ENCODE measurements at regions not wholly inside any gene's neighbourhood (a gene's known extent, or its start where the extent isn't known, plus 50 kb on each side); places are given as distances from the start of the nearest gene placed in this dataset.

- intact Hi-C loops (cut with micrococcal nuclease) = no loop called here
- H3K4me3 Mint-ChIP-seq = no peak overlapping the region
- H3K4me1 ChIP-seq (ENCODE audit: control insufficient read depth in 2 of 2, insufficient read depth in 2 of 2, low read length in 2 of 2) = peaks cover 0 to 6% of the 10 kb centered on the region in 2 donors
- H3K36me3 ChIP-seq (ENCODE audit: control insufficient read depth in 2 of 3, insufficient read depth in 3 of 3, low read length in 3 of 3) = no peaks in the 10 kb centered on the region
- no peak for DNase-seq
- POLR2A ChIA-PET = no interaction called here
- no peaks in the 10 kb centered on the region for H3K9me3 ChIP-seq (ENCODE audit: control insufficient read depth in 2 of 3, low read length in 3 of 3)
- H3K27me3 Mint-ChIP-seq = peaks cover 0 to 11% (median 3%) of the 10 kb centered on the region in 5 donors
- H3K27ac ChIP-seq (ENCODE audit: low read depth, low read length) = no peak overlapping the region
- no peak overlapping the region for H3K4me3 ChIP-seq (ENCODE audit: low read length)
- no peaks in the 10 kb centered on the region for H3K27me3 ChIP-seq (ENCODE audit: control insufficient read depth in 2 of 2, insufficient read depth in 2 of 2, low read length in 2 of 2)
- peaks cover 9 to 12% (median 11%) of the 10 kb centered on the region in 7 donors for H3K4me1 Mint-ChIP-seq
- no peaks in the 10 kb centered on the region for H3K36me3 Mint-ChIP-seq
- no peaks in the 10 kb centered on the region for H3K9me3 Mint-ChIP-seq
- CTCF ChIA-PET = interaction anchor here (0.7 kb wide), 2 partner anchors 12 to 320 kb away, joined by 3 to 4 read pairs; no protein-coding TSS in a partner anchor
- H3K27ac Mint-ChIP-seq = no peak overlapping the region
- no peak for ATAC-seq
Measured at GRCh38 chr6:25219216-25219916, 59.8 kb upstream of the CARMIL1 start.

- no peaks in the 10 kb centered on the region for H3K27me3 ChIP-seq (ENCODE audit: control insufficient read depth in 2 of 2, insufficient read depth in 2 of 2, low read length in 2 of 2)
- CTCF ChIA-PET = interaction anchor here (0.7 kb wide), 1 partner anchor 11 kb away, joined by 3 read pairs; no protein-coding TSS in a partner anchor
Measured at GRCh38 chr6:25219917-25220278, 59.3 kb upstream of the CARMIL1 start.

GRCh38 chr6:25220857-25221256, 58.3 kb upstream of the CARMIL1 start:
- Histone ChIP-seq H3K4me3 (ENCODE audit: low read length) (no peak overlapping the region), H3K36me3 (ENCODE audit: control insufficient read depth in 2 of 3, insufficient read depth in 3 of 3, low read length in 3 of 3) (no peaks in the 10 kb centered on the region), H3K27ac (ENCODE audit: low read depth, low read length) (no peak overlapping the region), H3K9me3 (ENCODE audit: control insufficient read depth in 2 of 3, low read length in 3 of 3) (no peaks in the 10 kb centered on the region), H3K4me1 (ENCODE audit: control insufficient read depth in 2 of 2, insufficient read depth in 2 of 2, low read length in 2 of 2) (peaks cover 0 to 6% of the 10 kb centered on the region in 2 donors), H3K27me3 (ENCODE audit: control insufficient read depth in 2 of 2, insufficient read depth in 2 of 2, low read length in 2 of 2) (no peaks in the 10 kb centered on the region)
- no peaks in the 10 kb centered on the region for H3K9me3 Mint-ChIP-seq
- POLR2A ChIA-PET = no interaction called here
- no peak overlapping the region for H3K4me3 Mint-ChIP-seq
- ATAC-seq = no peak
- CTCF ChIA-PET = interaction anchor here (0.8 to 1.4 kb wide), 4 partner anchors 269 to 381 kb away, joined by 3 to 5 read pairs (median 4); no protein-coding TSS in a partner anchor
- intact Hi-C loops (cut with micrococcal nuclease) = loop anchor here in 1 of 2 donors (5.0 kb wide), 1 partner anchor 781 kb away; no protein-coding TSS in a partner anchor
- peaks cover 0 to 22% (median 8%) of the 10 kb centered on the region in 5 donors for H3K27me3 Mint-ChIP-seq
- peaks cover 9 to 14% (median 11%) of the 10 kb centered on the region in 7 donors for H3K4me1 Mint-ChIP-seq
- H3K36me3 Mint-ChIP-seq = no peaks in the 10 kb centered on the region
- H3K27ac Mint-ChIP-seq = no peak overlapping the region
- DNase-seq = no peak

More at GRCh38 chr6:25219917-25220278, 59.3 kb upstream of the CARMIL1 start:
- Histone ChIP-seq H3K4me1 (ENCODE audit: control insufficient read depth in 2 of 2, insufficient read depth in 2 of 2, low read length in 2 of 2) (peaks cover 0 to 6% of the 10 kb centered on the region in 2 donors), H3K4me3 (ENCODE audit: low read length) (no peak overlapping the region), H3K36me3 (ENCODE audit: control insufficient read depth in 2 of 3, insufficient read depth in 3 of 3, low read length in 3 of 3) (no peaks in the 10 kb centered on the region), H3K27ac (ENCODE audit: low read depth, low read length) (no peak overlapping the region), H3K9me3 (ENCODE audit: control insufficient read depth in 2 of 3, low read length in 3 of 3) (no peaks in the 10 kb centered on the region)
- no peak overlapping the region for H3K27ac Mint-ChIP-seq
- POLR2A ChIA-PET = no interaction called here
- no peaks in the 10 kb centered on the region for H3K9me3 Mint-ChIP-seq
- peaks cover 0 to 14% (median 3%) of the 10 kb centered on the region in 5 donors for H3K27me3 Mint-ChIP-seq
- intact Hi-C loops (cut with micrococcal nuclease) = loop anchor here in 1 of 2 donors (5.0 kb wide), 1 partner anchor 782 kb away; no protein-coding TSS in a partner anchor
- H3K4me3 Mint-ChIP-seq = no peak overlapping the region
- ATAC-seq (no peak), DNase-seq (no peak)
- no peaks in the 10 kb centered on the region for H3K36me3 Mint-ChIP-seq
- H3K4me1 Mint-ChIP-seq = peaks cover 9 to 14% (median 11%) of the 10 kb centered on the region in 7 donors

- POLR2A ChIA-PET = no interaction called here
Measured at GRCh38 chr6:25222006-25222678, 57.0 kb upstream of the CARMIL1 start.

GRCh38 chr6:25223490-25223991, 55.6 kb upstream of the CARMIL1 start:
- Mint-ChIP-seq H3K9me3 (no peaks in the 10 kb centered on the region), H3K4me1 (peaks cover 9 to 14% (median 11%) of the 10 kb centered on the region in 7 donors), H3K27me3 (peaks cover 0 to 22% (median 8%) of the 10 kb centered on the region in 5 donors), H3K4me3 (peak overlapping the region; percentile 31 to 85 (median 67)), H3K27ac (no peak overlapping the region), H3K36me3 (no peaks in the 10 kb centered on the region)
- Histone ChIP-seq H3K9me3 (ENCODE audit: control insufficient read depth in 2 of 3, low read length in 3 of 3) (no peaks in the 10 kb centered on the region), H3K36me3 (ENCODE audit: control insufficient read depth in 2 of 3, insufficient read depth in 3 of 3, low read length in 3 of 3) (no peaks in the 10 kb centered on the region), H3K27ac (ENCODE audit: low read depth, low read length) (no peak overlapping the region), H3K27me3 (ENCODE audit: control insufficient read depth in 2 of 2, insufficient read depth in 2 of 2, low read length in 2 of 2) (no peaks in the 10 kb centered on the region), H3K4me1 (ENCODE audit: control insufficient read depth in 2 of 2, insufficient read depth in 2 of 2, low read length in 2 of 2) (peaks cover 0 to 6% of the 10 kb centered on the region in 2 donors), H3K4me3 (ENCODE audit: low read length) (peak overlapping the region; percentile 16)
- POLR2A ChIA-PET = no interaction called here
- ATAC-seq (peak; percentile 78), DNase-seq (peak; percentile 32 to 63 (median 58))
- CTCF ChIA-PET = interaction anchor here (0.5 to 2.9 kb wide), 16 partner anchors 10 to 659 kb away, joined by 3 to 19 read pairs (median 4); no protein-coding TSS in a partner anchor
- intact Hi-C loops (cut with micrococcal nuclease) = loop anchor here (1.0 to 5.0 kb wide), 9 partner anchors 42 to 779 kb away; no protein-coding TSS in a partner anchor

More at GRCh38 chr6:25222006-25222678, 57.0 kb upstream of the CARMIL1 start:
- H3K27ac ChIP-seq (ENCODE audit: low read depth, low read length) = no peak overlapping the region
- H3K9me3 ChIP-seq (ENCODE audit: control insufficient read depth in 2 of 3, low read length in 3 of 3) = no peaks in the 10 kb centered on the region
- Mint-ChIP-seq H3K27ac (no peak overlapping the region), H3K4me1 (peaks cover 9 to 14% (median 11%) of the 10 kb centered on the region in 7 donors), H3K4me3 (no peak overlapping the region), H3K27me3 (peaks cover 0 to 22% (median 8%) of the 10 kb centered on the region in 5 donors), H3K9me3 (no peaks in the 10 kb centered on the region), H3K36me3 (no peaks in the 10 kb centered on the region)
- DNase-seq (no peak), ATAC-seq (no peak)
- CTCF ChIA-PET = interaction anchor here (1.3 to 2.9 kb wide), 7 partner anchors 43 to 383 kb away, joined by 3 to 19 read pairs (median 14); no protein-coding TSS in a partner anchor
- H3K4me3 ChIP-seq (ENCODE audit: low read length) = no peak overlapping the region
- no peaks in the 10 kb centered on the region for H3K36me3 ChIP-seq (ENCODE audit: control insufficient read depth in 2 of 3, insufficient read depth in 3 of 3, low read length in 3 of 3)
- no peaks in the 10 kb centered on the region for H3K27me3 ChIP-seq (ENCODE audit: control insufficient read depth in 2 of 2, insufficient read depth in 2 of 2, low read length in 2 of 2)
- intact Hi-C loops (cut with micrococcal nuclease) = loop anchor here (2.0 to 5.0 kb wide), 3 partner anchors 83 to 780 kb away; no protein-coding TSS in a partner anchor
- peaks cover 0 to 6% of the 10 kb centered on the region in 2 donors for H3K4me1 ChIP-seq (ENCODE audit: control insufficient read depth in 2 of 2, insufficient read depth in 2 of 2, low read length in 2 of 2)

- Histone ChIP-seq H3K4me1 (ENCODE audit: control insufficient read depth in 2 of 2, insufficient read depth in 2 of 2, low read length in 2 of 2) (peaks cover 0 to 6% of the 10 kb centered on the region in 2 donors), H3K27me3 (ENCODE audit: control insufficient read depth in 2 of 2, insufficient read depth in 2 of 2, low read length in 2 of 2) (no peaks in the 10 kb centered on the region), H3K36me3 (ENCODE audit: control insufficient read depth in 2 of 3, insufficient read depth in 3 of 3, low read length in 3 of 3) (no peaks in the 10 kb centered on the region), H3K4me3 (ENCODE audit: low read length) (no peak overlapping the region), H3K27ac (ENCODE audit: low read depth, low read length) (no peak overlapping the region), H3K9me3 (ENCODE audit: control insufficient read depth in 2 of 3, low read length in 3 of 3) (no peaks in the 10 kb centered on the region)
- intact Hi-C loops (cut with micrococcal nuclease) = loop anchor here in 1 of 2 donors (5.0 kb wide), 1 partner anchor 778 kb away; no protein-coding TSS in a partner anchor
- POLR2A ChIA-PET = no interaction called here
- CTCF ChIA-PET = interaction anchor here (0.5 to 2.9 kb wide), 7 partner anchors 34 to 380 kb away, joined by 4 to 19 read pairs (median 14); no protein-coding TSS in a partner anchor
- Mint-ChIP-seq H3K27me3 (peaks cover 0 to 22% (median 8%) of the 10 kb centered on the region in 5 donors), H3K4me3 (peak overlapping the region in 9 of 10 donors; percentile 37 to 85 (median 71)), H3K9me3 (no peaks in the 10 kb centered on the region), H3K27ac (no peak overlapping the region), H3K36me3 (no peaks in the 10 kb centered on the region), H3K4me1 (peaks cover 9 to 14% (median 11%) of the 10 kb centered on the region in 7 donors)
- ATAC-seq (no peak), DNase-seq (no peak)
Measured at GRCh38 chr6:25224242-25224641, 54.9 kb upstream of the CARMIL1 start.
